ENCODE measurements at regions not wholly inside any gene's neighbourhood (a gene's known extent, or its start where the extent isn't known, plus 50 kb on each side); places are given as distances from the start of the nearest gene placed in this dataset.
"Not testable (repeated sequence)": the region's sequence is repeated elsewhere in the genome, so short reads cannot be mapped to it uniquely, and the experiment has no call there.

DNA sequence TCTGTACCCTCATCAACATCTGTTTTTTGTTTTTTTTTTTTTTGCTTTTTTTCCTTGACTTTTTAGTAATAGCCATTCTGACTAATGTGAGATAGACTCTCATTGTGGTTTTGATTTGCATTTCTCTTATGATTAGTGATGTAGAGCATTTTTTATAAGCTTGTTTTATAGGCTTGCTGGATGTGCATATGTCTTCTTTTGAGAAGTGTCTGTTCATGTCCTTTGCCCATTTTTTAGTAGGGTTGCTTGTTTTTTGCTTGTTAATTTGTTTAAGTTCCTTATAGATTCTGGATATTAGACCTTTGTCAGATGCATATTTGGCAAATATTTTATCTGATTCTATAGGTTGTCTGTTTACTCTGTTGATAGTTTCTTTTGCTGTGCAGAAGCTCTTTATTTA is 53.5 kb upstream of the FAR1 start:
- DNase-seq (ENCODE audit: low read depth) = not testable (repeated sequence)

GRCh38 chr11:13608656-13609055 is 59.8 kb upstream of the FAR1 start:
- DNase-seq (ENCODE audit: low read depth) = no peak

- no peak for DNase-seq (ENCODE audit: low read depth)
Observed at GRCh38 chr11:13606701-13607100, 61.8 kb upstream of the FAR1 start.

DNA sequence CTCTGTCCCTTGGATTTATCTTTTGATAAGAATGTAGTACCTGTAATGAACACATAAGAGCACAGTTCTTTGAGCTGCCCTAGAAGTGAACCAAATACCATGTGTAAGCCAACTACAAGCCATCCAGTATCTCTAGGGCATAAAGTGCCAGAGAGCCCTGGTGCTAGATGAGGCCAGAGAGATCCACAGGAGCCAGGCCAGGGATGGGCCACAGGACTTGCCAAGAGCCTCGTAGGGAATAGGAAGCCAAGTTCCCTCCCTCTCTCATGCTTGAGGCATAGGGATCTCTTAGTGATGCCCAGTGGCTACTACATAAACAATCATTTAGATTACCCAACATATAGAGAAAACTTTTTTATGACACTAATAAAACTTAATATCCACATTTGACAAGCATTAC is 64.8 kb upstream of the FAR1 start:
- DNase-seq (ENCODE audit: low read depth) = no peak

- DNase-seq (ENCODE audit: low read depth) = no peak
Observed at GRCh38 chr11:13602844-13603243, 65.6 kb upstream of the FAR1 start.

DNA sequence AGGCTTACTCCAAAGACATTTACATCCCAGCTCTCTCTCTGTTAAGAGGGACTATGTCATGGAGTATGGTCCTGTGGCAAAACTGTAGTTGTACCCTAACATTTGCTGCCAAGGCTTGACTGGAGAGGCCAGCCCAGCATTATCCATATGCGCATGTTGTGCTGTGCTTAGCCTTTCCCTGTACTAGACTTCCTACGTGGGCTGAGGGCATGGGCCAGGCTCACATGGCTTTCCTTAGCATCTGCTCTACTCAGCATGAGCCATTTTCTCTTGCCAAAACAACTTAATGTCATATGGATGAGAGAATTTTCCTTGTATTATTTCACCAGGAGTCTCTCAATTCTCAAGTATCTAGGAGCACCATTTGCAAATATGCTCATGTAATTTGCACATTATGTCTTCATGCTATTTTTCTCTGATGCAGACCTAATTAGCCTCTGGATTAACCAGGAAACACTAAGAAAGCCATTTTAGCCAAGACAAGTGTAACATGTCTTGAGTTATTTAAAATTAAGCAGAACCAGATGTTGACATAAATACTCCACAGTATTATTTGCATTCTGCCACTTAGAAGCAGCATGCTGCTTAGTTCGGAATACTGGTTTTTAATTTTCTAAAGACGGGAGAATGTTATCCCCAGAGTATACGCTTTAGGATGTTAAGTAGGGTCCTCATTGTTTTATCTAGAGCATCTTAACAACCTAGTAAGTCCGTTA is 71.7 kb upstream of the FAR1 start:
- no peak for DNase-seq (ENCODE audit: low read depth)

GRCh38 chr11:13595166-13595565 is 73.3 kb upstream of the FAR1 start:
- DNase-seq (ENCODE audit: low read depth) = peak; percentile 18

GRCh38 chr11:13594044-13594443 is 74.4 kb upstream of the FAR1 start:
- no peak for DNase-seq (ENCODE audit: low read depth)

DNA sequence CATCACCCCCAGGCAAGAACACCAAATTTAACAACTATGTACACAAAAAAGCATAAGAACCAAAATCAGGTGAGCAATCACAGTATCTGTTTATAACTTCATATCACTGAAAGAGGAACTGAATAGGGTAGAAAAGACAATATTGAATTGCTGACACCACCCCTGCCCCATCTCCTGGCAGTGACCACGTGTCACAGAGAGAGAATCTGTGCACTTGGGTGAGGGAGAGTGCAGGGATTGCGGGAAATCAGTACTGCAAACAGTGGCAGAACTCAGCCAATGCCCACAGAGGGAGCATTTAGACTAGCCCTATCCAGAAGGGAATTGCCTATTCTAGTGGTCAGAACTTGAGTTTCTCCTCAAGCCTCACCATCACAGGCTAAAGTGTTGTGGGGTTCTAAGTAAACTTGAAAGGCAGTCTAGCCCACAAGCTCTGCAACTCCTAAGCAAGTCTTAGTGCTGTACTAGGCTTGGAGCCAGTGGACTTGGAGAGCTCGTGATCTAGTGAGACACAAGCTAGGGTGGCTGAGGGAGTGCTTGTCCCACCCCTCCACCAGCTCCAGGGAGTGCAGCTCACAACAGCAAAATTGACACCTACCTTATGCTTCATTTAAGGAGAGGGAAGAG is 82.8 kb upstream of the PTH start:
- no peak for DNase-seq (ENCODE audit: low read depth)

DNA sequence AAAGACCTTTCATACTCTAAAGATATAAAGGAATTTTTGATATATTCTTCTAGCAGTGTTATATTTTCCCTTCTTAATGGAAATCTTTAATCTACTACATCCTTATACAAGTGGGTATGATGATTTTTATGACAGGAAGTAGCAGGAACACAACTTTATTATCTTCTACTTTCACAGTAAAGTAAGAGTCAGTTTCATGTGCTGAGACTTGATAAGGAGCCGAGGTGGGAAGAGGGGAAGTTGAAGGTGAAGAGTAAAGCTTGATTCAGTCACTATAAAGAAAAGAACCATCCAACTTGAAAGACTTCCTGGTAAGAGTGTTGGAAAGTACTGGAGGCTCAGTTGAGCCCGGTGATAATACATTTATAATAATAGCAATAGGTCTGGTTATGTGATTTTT is 82.1 kb upstream of the PTH start:
- DNase-seq (ENCODE audit: low read depth) = no peak

- DNase-seq (ENCODE audit: low read depth) = no peak
Observed at GRCh38 chr11:13576995-13577394, 81.2 kb upstream of the PTH start.

DNA sequence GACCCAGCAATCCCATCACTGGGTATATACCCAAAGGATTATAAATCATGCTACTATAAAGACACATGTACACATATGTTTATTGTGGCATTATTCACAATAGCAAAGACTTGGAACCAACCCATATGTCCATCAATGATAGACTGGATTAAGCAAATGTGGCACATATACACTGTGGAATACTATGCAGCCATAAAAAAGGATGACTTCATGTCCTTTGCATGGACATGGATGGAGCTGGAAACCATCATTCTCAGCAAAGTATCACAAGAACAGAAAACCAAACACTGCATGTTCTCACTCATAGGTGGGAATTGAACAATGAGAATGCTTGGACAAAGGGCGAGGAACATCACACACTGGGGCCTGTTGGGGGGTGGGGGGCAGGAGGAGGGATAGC is 79.6 kb upstream of the PTH start:
- not testable (repeated sequence) for DNase-seq (ENCODE audit: low read depth)

DNA sequence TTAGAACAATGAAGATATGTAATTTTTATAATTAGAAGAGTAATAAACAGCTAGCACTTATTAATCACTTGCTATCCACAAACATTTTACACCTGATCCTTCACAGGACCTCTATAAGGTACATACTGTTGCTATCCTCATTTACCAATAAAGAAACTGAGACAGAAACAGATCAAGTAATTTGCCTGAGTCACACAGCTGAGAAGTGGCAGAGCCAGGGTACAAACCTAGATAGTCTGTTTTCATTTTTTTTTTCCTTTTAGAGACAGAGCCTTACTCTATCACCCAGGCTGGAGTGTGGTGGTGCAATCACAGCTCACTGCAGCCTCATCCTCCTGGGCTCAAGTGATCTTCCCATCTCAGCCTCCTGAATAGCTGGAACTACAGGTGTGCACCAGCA is 71.8 kb upstream of the PTH start:
- DNase-seq (ENCODE audit: low read depth) = no peak

- DNase-seq (ENCODE audit: low read depth) = no peak
Observed at GRCh38 chr11:13561860-13562259, 66.1 kb upstream of the PTH start.

DNA sequence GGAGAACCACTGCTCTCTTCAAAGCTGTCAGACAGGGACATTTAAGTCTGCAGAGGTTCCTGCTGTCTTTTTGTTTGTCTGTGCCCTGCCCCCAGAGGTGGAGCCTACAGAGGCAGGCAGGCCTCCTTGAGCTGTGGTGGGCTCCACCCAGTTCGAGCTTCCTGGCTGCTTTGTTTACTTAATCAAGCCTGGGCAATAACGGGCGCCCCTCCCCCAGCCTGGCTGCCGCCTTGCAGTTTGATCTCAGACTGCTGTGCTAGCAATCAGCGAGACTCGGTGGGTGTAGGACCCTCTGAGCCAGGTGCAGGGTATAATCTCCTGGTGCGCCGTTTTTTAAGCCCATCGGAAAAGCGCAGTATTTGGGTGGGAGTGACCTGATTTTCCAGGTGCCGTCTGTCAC is 64.5 kb upstream of the PTH start:
- DNase-seq (ENCODE audit: low read depth) = not testable (repeated sequence)

- no peak for DNase-seq (ENCODE audit: low read depth)
Observed at GRCh38 chr11:13552784-13553183, 57.0 kb upstream of the PTH start.

- DNase-seq (ENCODE audit: low read depth) = no peak
Observed at GRCh38 chr11:13551834-13552233, 56.0 kb upstream of the PTH start.

- DNase-seq (ENCODE audit: low read depth) = no peak
Observed at GRCh38 chr11:13550761-13551160, 55.0 kb upstream of the PTH start.

DNA sequence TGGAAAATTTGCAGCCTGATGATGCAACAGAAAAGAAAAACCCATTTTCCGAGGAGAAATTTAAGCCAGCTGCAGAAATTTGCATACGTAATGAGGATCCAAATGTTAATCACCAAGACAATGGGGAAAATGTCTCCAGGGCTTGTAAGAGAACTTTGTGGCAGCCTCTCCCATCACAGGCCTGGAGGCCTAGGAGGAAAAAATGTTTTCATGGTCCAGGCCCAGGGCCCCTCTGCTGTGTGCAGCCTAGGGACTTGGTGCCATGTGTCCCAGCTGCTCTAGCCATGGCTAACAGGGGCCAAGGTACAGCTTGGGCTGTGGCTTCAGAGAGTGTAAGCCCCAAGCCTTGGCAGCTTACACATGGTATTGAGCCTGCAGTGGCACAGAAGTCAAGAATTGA is 50.3 kb upstream of the PTH start:
- DNase-seq (ENCODE audit: low read depth) = not testable (repeated sequence)

Data from non-pigmented ciliary epithelial cell (primary cell).